GM23338 (cell line): ENCODE measurements at regions not wholly inside any gene's neighbourhood (a gene's known extent, or its start where the extent isn't known, plus 50 kb on each side); places are given as distances from the start of the nearest gene placed in this dataset.
"Not testable (repeated sequence)": the region's sequence is repeated elsewhere in the genome, so short reads cannot be mapped to it uniquely, and the experiment has no call there.

ENCODE experiments used
- ATAC-seq: fragments of 200-7000 bp; cut with Tn5 transposase; 3 replicates; pipeline ENCODE4 v1.9.1; 2020
- DNase-seq: peaks from one replicate; pipeline ENCODE4 v3.0.0-alpha.2; 2015; ENCODE audit warnings: low spot score
- H2AFZ ChIP-seq: fragments of 200-600 bp; sonication (generic); 2 replicates; pipeline ENCODE4 v1.8.0; 2016; ENCODE audit warnings: antibody characterized with exemption, mild to moderate bottlenecking, moderate library complexity
- H3F3A ChIP-seq: fragments of 200-600 bp; sonication (generic); replicated peaks from 2 replicates; pipeline ENCODE4 v1.8.0; 2017; ENCODE audit warnings: antibody characterized with exemption, mixed run types, low read depth
- H3K27ac ChIP-seq: fragments of 200-600 bp; sonication (generic); 2 replicates; pipeline ENCODE4 v1.6.1; 2016; ENCODE audit warnings: low read depth
- H3K27me3 ChIP-seq: fragments of 200-600 bp; sonication (generic); 2 replicates; pipeline ENCODE4 v1.8.0; 2016; ENCODE audit warnings: mild to moderate bottlenecking, mixed run types, moderate library complexity; ENCODE audit not compliant: insufficient read depth
- H3K36me3 ChIP-seq: fragments of 200-600 bp; sonication (generic); 2 replicates; pipeline ENCODE4 v1.8.0; 2016; ENCODE audit warnings: mild to moderate bottlenecking; ENCODE audit not compliant: insufficient read depth
- H3K4me1 ChIP-seq: fragments of 200-600 bp; sonication (generic); 2 replicates; pipeline ENCODE4 v1.8.0; 2016; ENCODE audit warnings: mild to moderate bottlenecking, moderate library complexity; ENCODE audit not compliant: insufficient read depth
- H3K4me2 ChIP-seq: fragments of 200-600 bp; sonication (generic); 2 replicates; pipeline ENCODE4 v1.7.1; 2017; ENCODE audit warnings: mixed run types
- H3K4me3 ChIP-seq: fragments of 200-600 bp; sonication (generic); 2 replicates; pipeline ENCODE4 v1.6.1; 2016; ENCODE audit warnings: mixed run types
- H3K79me2 ChIP-seq: fragments of 200-600 bp; sonication (generic); replicated peaks from 2 replicates; pipeline ENCODE4 v1.8.0; 2017; ENCODE audit warnings: mild to moderate bottlenecking; ENCODE audit not compliant: insufficient read depth
- H3K9me2 ChIP-seq: fragments of 200-600 bp; sonication (generic); 2 replicates; pipeline ENCODE4 v1.8.0; 2017; ENCODE audit not compliant: insufficient read depth
- H4K20me1 ChIP-seq: fragments of 200-600 bp; sonication (generic); replicated peaks from 2 replicates; pipeline ENCODE4 v1.8.0; 2017; ENCODE audit warnings: mild to moderate bottlenecking; ENCODE audit not compliant: insufficient read depth
- H3K27ac Mint-ChIP-seq: 2 replicates; pipeline ENCODE4 v1.8.0; 2020; ENCODE audit warnings: inconsistent platforms, mild to moderate bottlenecking, moderate library complexity, mixed read lengths
- H3K27me3 Mint-ChIP-seq: 3 replicates; pipeline ENCODE4 v1.8.0; 2022; ENCODE audit warnings: low read depth, mild to moderate bottlenecking, moderate library complexity, mixed read lengths, inconsistent platforms; ENCODE audit not compliant: insufficient read depth, poor library complexity
- H3K36me3 Mint-ChIP-seq: 3 replicates; pipeline ENCODE4 v1.8.0; 2021; ENCODE audit warnings: low read depth, mild to moderate bottlenecking, inconsistent platforms, moderate library complexity, mixed read lengths
- H3K4me1 Mint-ChIP-seq: 3 replicates; pipeline ENCODE4 v1.8.0; 2020; ENCODE audit warnings: mild to moderate bottlenecking, inconsistent platforms, mixed read lengths
- H3K4me3 Mint-ChIP-seq: 3 replicates; pipeline ENCODE4 v1.8.0; 2021; ENCODE audit warnings: moderate library complexity, mild to moderate bottlenecking, inconsistent platforms, mixed read lengths
- H3K9me3 Mint-ChIP-seq: 3 replicates; pipeline ENCODE4 v1.8.0; 2020; ENCODE audit warnings: moderate library complexity, mild to moderate bottlenecking, inconsistent platforms, mixed read lengths
- CREB1 ChIP-seq: fragments of 250-450 bp; sonication (Bioruptor Pico); IDR thresholded peaks from 2 replicates; pipeline ENCODE4 v1.5.0; 2020; ENCODE audit warnings: low read depth, mild to moderate bottlenecking, moderate library complexity
- NANOG ChIP-seq: IDR thresholded peaks from 2 replicates; pipeline ENCODE4 v1.6.1; 2016; ENCODE audit warnings: antibody characterized with exemption, borderline replicate concordance
- ZNF114 ChIP-seq: fragments of 250-450 bp; sonication (Bioruptor Pico); IDR thresholded peaks from 2 replicates; pipeline ENCODE4 v1.5.0; 2020; ENCODE audit warnings: mild to moderate bottlenecking, moderate library complexity
- ZNF331 ChIP-seq: fragments of 250-450 bp; sonication (Bioruptor Pico); IDR thresholded peaks from 2 replicates; pipeline ENCODE4 v1.5.0; 2020; ENCODE audit warnings: low read depth, mild to moderate bottlenecking, moderate library complexity
- TF ChIP-seq, protein P1 (sequence below), 2 experiments: fragments of 200-600 bp in 1 of 2; sonication (generic) in 1 of 2; conservative IDR thresholded peaks; 2 replicates each; pipeline versions ENCODE4 v1.5.1 to v1.6.1; 2016 to 2017; ENCODE audit warnings: antibody characterized with exemption in 2 of 2, low read depth in 2 of 2, mild to moderate bottlenecking in 2 of 2, moderate library complexity in 1 of 2
- TF ChIP-seq, protein P2 (sequence below): IDR thresholded peaks from one replicate; pipeline ENCODE4 v1.6.1; 2018; ENCODE audit warnings: antibody characterized with exemption; ENCODE audit not compliant: unreplicated experiment

GRCh38 chr13:54821938-54822470, 1793.4 kb downstream of the OLFM4 start:
- not testable (repeated sequence) for H3K27ac Mint-ChIP-seq, H4K20me1 ChIP-seq, H3F3A ChIP-seq, H3K36me3 ChIP-seq, H3K4me3 Mint-ChIP-seq, H3K4me2 ChIP-seq, DNase-seq, H3K27ac ChIP-seq, H3K4me1 ChIP-seq, H3K27me3 Mint-ChIP-seq, H3K4me3 ChIP-seq, H3K9me2 ChIP-seq, H3K79me2 ChIP-seq, H3K4me1 Mint-ChIP-seq, H3K27me3 ChIP-seq, ATAC-seq
- TF ChIP-seq, protein P1, sequence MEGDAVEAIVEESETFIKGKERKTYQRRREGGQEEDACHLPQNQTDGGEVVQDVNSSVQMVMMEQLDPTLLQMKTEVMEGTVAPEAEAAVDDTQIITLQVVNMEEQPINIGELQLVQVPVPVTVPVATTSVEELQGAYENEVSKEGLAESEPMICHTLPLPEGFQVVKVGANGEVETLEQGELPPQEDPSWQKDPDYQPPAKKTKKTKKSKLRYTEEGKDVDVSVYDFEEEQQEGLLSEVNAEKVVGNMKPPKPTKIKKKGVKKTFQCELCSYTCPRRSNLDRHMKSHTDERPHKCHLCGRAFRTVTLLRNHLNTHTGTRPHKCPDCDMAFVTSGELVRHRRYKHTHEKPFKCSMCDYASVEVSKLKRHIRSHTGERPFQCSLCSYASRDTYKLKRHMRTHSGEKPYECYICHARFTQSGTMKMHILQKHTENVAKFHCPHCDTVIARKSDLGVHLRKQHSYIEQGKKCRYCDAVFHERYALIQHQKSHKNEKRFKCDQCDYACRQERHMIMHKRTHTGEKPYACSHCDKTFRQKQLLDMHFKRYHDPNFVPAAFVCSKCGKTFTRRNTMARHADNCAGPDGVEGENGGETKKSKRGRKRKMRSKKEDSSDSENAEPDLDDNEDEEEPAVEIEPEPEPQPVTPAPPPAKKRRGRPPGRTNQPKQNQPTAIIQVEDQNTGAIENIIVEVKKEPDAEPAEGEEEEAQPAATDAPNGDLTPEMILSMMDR (conservative IDR thresholded peaks at IDR 0.05; ENCODE audit: low read depth in 2 of 2), result peak in 1 of 2 experiments; percentile 10; a peak in 1 of 4 replicates
- Mint-ChIP-seq H3K9me3 (peaks cover 20% of the 10 kb centered on the region; the same call in 2 of the 3 replicates), H3K36me3 (peaks cover 23% of the 10 kb centered on the region; the same call in 2 of the 3 replicates)
- H2AFZ ChIP-seq, result peak overlapping the region; percentile 91; the same call in 1 of the 2 replicates

DNA sequence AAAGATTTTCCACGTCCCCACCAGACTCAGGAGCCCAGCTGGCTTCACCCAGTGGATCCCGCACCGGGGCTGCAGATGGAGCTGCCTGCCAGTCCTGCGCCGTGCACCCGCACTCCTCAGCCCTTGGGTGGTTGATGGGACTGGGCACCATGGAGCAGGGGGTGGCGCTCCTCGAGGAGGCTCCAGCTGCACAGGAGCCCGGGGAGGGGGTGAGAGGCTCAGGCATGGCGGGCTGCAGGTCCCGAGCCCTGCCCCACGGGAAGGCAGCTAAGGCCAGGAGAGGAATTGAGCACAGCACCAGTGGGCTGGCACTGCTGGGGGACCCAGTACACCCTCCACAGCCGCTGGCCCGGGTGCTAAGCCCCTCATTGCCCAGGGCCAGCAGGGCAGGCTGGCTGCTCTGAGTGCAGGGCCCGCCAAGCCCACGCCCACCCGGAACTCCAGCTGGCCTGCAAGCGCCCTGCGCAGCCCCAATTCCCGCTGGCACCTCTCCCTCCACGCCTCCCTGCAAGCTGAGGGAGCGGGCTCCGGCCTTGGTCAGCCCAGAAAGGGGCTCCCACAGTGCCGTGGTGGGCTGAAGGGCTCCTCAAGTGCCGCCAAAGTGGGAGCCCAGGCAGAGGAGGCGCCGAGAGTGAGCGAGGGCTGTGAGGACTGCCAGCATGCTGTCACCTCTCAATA, 1800.9 kb downstream of the OLFM4 start:
- H3K4me3 Mint-ChIP-seq, H3K9me2 ChIP-seq, H3K4me1 Mint-ChIP-seq, H3K4me1 ChIP-seq, H3K27me3 Mint-ChIP-seq, H3K27ac Mint-ChIP-seq, ATAC-seq, H3K4me2 ChIP-seq, H3F3A ChIP-seq, H3K36me3 ChIP-seq, DNase-seq, H3K4me3 ChIP-seq, H3K27me3 ChIP-seq, H2AFZ ChIP-seq, H4K20me1 ChIP-seq, H3K27ac ChIP-seq, H3K79me2 ChIP-seq: not testable (repeated sequence)
- H3K36me3 Mint-ChIP-seq, result peaks cover 24% of the 10 kb centered on the region
- H3K9me3 Mint-ChIP-seq, result peaks cover 22% of the 10 kb centered on the region

DNA sequence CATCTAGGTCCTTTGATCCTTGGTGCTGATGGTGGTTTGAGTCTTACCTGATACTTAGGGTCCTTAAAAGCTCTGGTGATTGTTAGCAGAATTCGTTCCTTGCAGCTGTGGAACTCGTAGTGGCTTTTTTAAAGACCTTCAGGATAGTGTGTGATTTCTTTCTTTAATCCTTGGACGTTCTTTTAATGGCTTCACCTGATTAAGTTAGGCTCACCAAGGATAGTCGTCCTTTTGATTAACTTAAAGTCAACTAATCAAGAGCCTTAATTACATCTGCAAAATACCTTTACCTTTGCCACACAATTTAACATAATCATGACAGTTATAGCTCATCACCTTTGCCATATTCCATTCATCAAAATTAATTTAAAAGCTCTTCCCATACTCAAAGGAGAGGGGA, 1807.7 kb downstream of the OLFM4 start:
- no peak overlapping the region for H3K4me3 ChIP-seq
- Mint-ChIP-seq H3K27ac (no peak overlapping the region), H3K4me1 (peaks cover 3% of the 10 kb centered on the region; the same call in 2 of the 3 replicates), H3K36me3 (no peaks in the 10 kb centered on the region), H3K4me3 (no peak overlapping the region), H3K27me3 (no peaks in the 10 kb centered on the region), H3K9me3 (no peaks in the 10 kb centered on the region)
- no peaks in the 10 kb centered on the region for H3K9me2 ChIP-seq
- H3K27me3 ChIP-seq, result no peaks in the 10 kb centered on the region
- H3K4me2 ChIP-seq, result no peak overlapping the region
- no peaks in the 10 kb centered on the region for H3K36me3 ChIP-seq
- no peak overlapping the region for H3K27ac ChIP-seq
- H3K79me2 ChIP-seq, result no peaks in the 10 kb centered on the region
- DNase-seq (no peak), ATAC-seq (no peak)
- no peak overlapping the region for H2AFZ ChIP-seq
- H3K4me1 ChIP-seq, result no peaks in the 10 kb centered on the region
- no peaks in the 10 kb centered on the region for H4K20me1 ChIP-seq
- H3F3A ChIP-seq, result no peaks in the 10 kb centered on the region
- TF ChIP-seq NANOG (no peak), ZNF114 (CRISPR knock-in tag) (no peak), CREB1 (no peak), ZNF331 (CRISPR knock-in tag) (no peak)
- TF ChIP-seq, protein P2, sequence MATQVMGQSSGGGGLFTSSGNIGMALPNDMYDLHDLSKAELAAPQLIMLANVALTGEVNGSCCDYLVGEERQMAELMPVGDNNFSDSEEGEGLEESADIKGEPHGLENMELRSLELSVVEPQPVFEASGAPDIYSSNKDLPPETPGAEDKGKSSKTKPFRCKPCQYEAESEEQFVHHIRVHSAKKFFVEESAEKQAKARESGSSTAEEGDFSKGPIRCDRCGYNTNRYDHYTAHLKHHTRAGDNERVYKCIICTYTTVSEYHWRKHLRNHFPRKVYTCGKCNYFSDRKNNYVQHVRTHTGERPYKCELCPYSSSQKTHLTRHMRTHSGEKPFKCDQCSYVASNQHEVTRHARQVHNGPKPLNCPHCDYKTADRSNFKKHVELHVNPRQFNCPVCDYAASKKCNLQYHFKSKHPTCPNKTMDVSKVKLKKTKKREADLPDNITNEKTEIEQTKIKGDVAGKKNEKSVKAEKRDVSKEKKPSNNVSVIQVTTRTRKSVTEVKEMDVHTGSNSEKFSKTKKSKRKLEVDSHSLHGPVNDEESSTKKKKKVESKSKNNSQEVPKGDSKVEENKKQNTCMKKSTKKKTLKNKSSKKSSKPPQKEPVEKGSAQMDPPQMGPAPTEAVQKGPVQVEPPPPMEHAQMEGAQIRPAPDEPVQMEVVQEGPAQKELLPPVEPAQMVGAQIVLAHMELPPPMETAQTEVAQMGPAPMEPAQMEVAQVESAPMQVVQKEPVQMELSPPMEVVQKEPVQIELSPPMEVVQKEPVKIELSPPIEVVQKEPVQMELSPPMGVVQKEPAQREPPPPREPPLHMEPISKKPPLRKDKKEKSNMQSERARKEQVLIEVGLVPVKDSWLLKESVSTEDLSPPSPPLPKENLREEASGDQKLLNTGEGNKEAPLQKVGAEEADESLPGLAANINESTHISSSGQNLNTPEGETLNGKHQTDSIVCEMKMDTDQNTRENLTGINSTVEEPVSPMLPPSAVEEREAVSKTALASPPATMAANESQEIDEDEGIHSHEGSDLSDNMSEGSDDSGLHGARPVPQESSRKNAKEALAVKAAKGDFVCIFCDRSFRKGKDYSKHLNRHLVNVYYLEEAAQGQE, result no peak
